Rectal smooth muscle tissue (tissue), 1 donor: ENCODE measurements at regions not wholly inside any gene's neighbourhood (a gene's known extent, or its start where the extent isn't known, plus 50 kb on each side); places are given as distances from the start of the nearest gene placed in this dataset.
"Not testable (repeated sequence)": the region's sequence is repeated elsewhere in the genome, so short reads cannot be mapped to it uniquely, and the experiment has no call there.

ENCODE experiments used
- H3K27ac ChIP-seq: one replicate; pipeline ENCODE4 v1.7.0; 2013; ENCODE audit warnings: low read depth, low read length, inconsistent platforms
- H3K27me3 ChIP-seq: one replicate; pipeline ENCODE4 v1.7.0; 2013; ENCODE audit warnings: low read length; ENCODE audit not compliant: control insufficient read depth, insufficient read depth
- H3K36me3 ChIP-seq: one replicate; pipeline ENCODE4 v1.7.0; 2013; ENCODE audit warnings: low read length; ENCODE audit not compliant: control insufficient read depth, insufficient read depth
- H3K4me1 ChIP-seq: one replicate; pipeline ENCODE4 v1.7.0; 2013; ENCODE audit warnings: low read length; ENCODE audit not compliant: control insufficient read depth, insufficient read depth
- H3K4me3 ChIP-seq: one replicate; pipeline ENCODE4 v1.7.0; 2013; ENCODE audit warnings: low read length
- H3K9ac ChIP-seq: one replicate; pipeline ENCODE4 v1.7.0; 2013; ENCODE audit warnings: low read length

GRCh38 chr20:53649493-53649892 is 55.9 kb upstream of the ZNF217 start:
- H3K4me3 ChIP-seq, H3K36me3 ChIP-seq, H3K27ac ChIP-seq, H3K27me3 ChIP-seq, H3K4me1 ChIP-seq, H3K9ac ChIP-seq: not testable (repeated sequence)

DNA sequence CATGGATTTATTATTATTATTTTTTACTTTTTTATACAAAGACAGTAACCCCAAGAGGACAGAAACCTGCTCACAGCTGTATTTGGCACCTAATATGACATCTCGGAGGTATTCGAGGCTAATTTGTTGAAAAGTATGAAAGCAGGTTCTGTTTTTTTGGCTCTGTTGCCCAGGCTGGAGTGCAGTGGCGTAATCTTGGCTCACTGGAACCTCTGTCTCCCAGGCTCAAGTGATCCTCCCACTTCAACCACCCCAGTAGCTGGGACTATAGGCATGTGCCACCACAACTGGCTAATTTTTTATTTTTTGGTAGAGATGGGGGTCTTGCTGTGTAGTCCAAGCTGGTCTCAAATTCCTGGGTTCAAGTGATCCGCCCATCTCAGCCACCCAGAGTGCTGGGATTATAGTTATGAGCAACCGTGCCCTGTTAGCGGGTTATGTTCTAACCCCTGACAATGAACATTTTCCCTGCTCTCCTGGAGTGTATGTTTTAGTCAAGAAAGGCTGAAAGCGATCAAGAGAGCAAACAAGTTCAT is 53.7 kb upstream of the ZNF217 start:
- Histone ChIP-seq H3K4me1 (peaks cover 4% of the 10 kb centered on the region), H3K27me3 (no peaks in the 10 kb centered on the region), H3K4me3 (no peak overlapping the region), H3K27ac (no peak overlapping the region), H3K36me3 (no peaks in the 10 kb centered on the region), H3K9ac (no peak overlapping the region)

- no peak overlapping the region for H3K9ac ChIP-seq
- no peak overlapping the region for H3K27ac ChIP-seq
- no peaks in the 10 kb centered on the region for H3K27me3 ChIP-seq
- H3K4me1 ChIP-seq = peaks cover 4% of the 10 kb centered on the region
- H3K4me3 ChIP-seq = no peak overlapping the region
- H3K36me3 ChIP-seq = no peaks in the 10 kb centered on the region
Observed at GRCh38 chr20:53646550-53646949, 52.9 kb upstream of the ZNF217 start.

DNA sequence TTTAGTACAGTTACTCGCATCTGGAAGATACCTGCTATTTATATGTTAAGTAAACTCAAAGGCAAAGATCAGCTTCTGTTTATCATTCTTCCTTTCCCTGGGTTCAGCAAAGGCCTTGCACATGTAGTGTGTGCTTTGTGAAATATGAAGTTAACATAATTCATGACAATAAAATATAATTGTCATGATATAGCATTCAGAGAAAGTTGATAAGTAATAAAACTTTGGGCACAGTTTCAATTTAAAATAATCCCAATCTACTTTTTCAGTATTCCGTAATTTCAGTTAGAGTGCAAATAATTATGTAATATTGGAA is 51.9 kb upstream of the ZNF217 start:
- no peak overlapping the region for H3K4me3 ChIP-seq
- H3K36me3 ChIP-seq = no peaks in the 10 kb centered on the region
- no peaks in the 10 kb centered on the region for H3K27me3 ChIP-seq
- no peak overlapping the region for H3K27ac ChIP-seq
- H3K9ac ChIP-seq = no peak overlapping the region
- peaks cover 4% of the 10 kb centered on the region for H3K4me1 ChIP-seq

- not testable (repeated sequence) for H3K4me1 ChIP-seq, H3K36me3 ChIP-seq, H3K9ac ChIP-seq, H3K27ac ChIP-seq, H3K4me3 ChIP-seq, H3K27me3 ChIP-seq
Observed at GRCh38 chr20:53644108-53644507, 50.5 kb upstream of the ZNF217 start.
